ENCODE measurements at regions not wholly inside any gene's neighbourhood (a gene's known extent, or its start where the extent isn't known, plus 50 kb on each side); places are given as distances from the start of the nearest gene placed in this dataset.

- intact Hi-C loops (cut with DNase I), result no loop called here
- WGBS, result 87% methylated on average over 8 of the region's 8 CpGs
- Histone ChIP-seq H3K9me3 (no peaks in the 10 kb centered on the region), H3K4me1 (replicated peaks) (no peaks in the 10 kb centered on the region), H3K27ac (no peak overlapping the region), H3K4me3 (no peak overlapping the region), H3K27me3 (replicated peaks; ENCODE audit: insufficient read depth) (no peaks in the 10 kb centered on the region), H3K36me3 (no peaks in the 10 kb centered on the region)
- TF ChIP-seq POLR2AphosphoS5 (IDR thresholded peaks at IDR 0.05), result no peak
- no peak for TF ChIP-seq CTCF (IDR thresholded peaks at IDR 0.05)
- no peak for TF ChIP-seq POLR2A (IDR thresholded peaks at IDR 0.05)
- DNase-seq (ENCODE audit: low spot score), result no peak
These were observed 261.8 kb upstream of the IRX1 start for GRCh38 chr5:3333836-3334235.

GRCh38 chr5:3333105-3333504, 262.5 kb upstream of the IRX1 start:
- 93% methylated on average over 9 of the region's 9 CpGs for WGBS
- intact Hi-C loops (cut with DNase I), result no loop called here
- TF ChIP-seq POLR2A (IDR thresholded peaks at IDR 0.05) (no peak), CTCF (IDR thresholded peaks at IDR 0.05) (no peak), POLR2AphosphoS5 (IDR thresholded peaks at IDR 0.05) (no peak)
- Histone ChIP-seq H3K27me3 (replicated peaks; ENCODE audit: insufficient read depth) (no peaks in the 10 kb centered on the region), H3K4me1 (replicated peaks) (no peaks in the 10 kb centered on the region), H3K36me3 (no peaks in the 10 kb centered on the region), H3K9me3 (no peaks in the 10 kb centered on the region), H3K27ac (no peak overlapping the region), H3K4me3 (no peak overlapping the region)
- DNase-seq (ENCODE audit: low spot score), result no peak

GRCh38 chr5:3331819-3332218, 263.8 kb upstream of the IRX1 start:
- Histone ChIP-seq H3K9me3 (no peaks in the 10 kb centered on the region), H3K27me3 (replicated peaks; ENCODE audit: insufficient read depth) (no peaks in the 10 kb centered on the region), H3K4me3 (no peak overlapping the region), H3K4me1 (replicated peaks) (no peaks in the 10 kb centered on the region), H3K36me3 (no peaks in the 10 kb centered on the region), H3K27ac (no peak overlapping the region)
- no peak for DNase-seq (ENCODE audit: low spot score)
- TF ChIP-seq CTCF (IDR thresholded peaks at IDR 0.05), result no peak
- TF ChIP-seq POLR2AphosphoS5 (IDR thresholded peaks at IDR 0.05), result no peak
- TF ChIP-seq POLR2A (IDR thresholded peaks at IDR 0.05), result no peak
- 91% methylated on average over 6 of the region's 6 CpGs for WGBS
- intact Hi-C loops (cut with DNase I), result no loop called here

- TF ChIP-seq CTCF (IDR thresholded peaks at IDR 0.05) (no peak), POLR2AphosphoS5 (IDR thresholded peaks at IDR 0.05) (no peak), POLR2A (IDR thresholded peaks at IDR 0.05) (no peak)
- Histone ChIP-seq H3K4me3 (no peak overlapping the region), H3K9me3 (no peaks in the 10 kb centered on the region), H3K4me1 (replicated peaks) (peaks cover 4% of the 10 kb centered on the region), H3K27me3 (replicated peaks; ENCODE audit: insufficient read depth) (no peaks in the 10 kb centered on the region), H3K27ac (no peak overlapping the region), H3K36me3 (no peaks in the 10 kb centered on the region)
- intact Hi-C loops (cut with DNase I), result no loop called here
- DNase-seq (ENCODE audit: low spot score), result no peak
- 95% methylated on average over 6 of the region's 6 CpGs for WGBS
These were observed 265.2 kb upstream of the IRX1 start for GRCh38 chr5:3330442-3330841.

- Histone ChIP-seq H3K4me1 (replicated peaks) (peaks cover 6% of the 10 kb centered on the region), H3K27me3 (replicated peaks; ENCODE audit: insufficient read depth) (no peaks in the 10 kb centered on the region), H3K36me3 (no peaks in the 10 kb centered on the region), H3K27ac (no peak overlapping the region), H3K4me3 (no peak overlapping the region), H3K9me3 (no peaks in the 10 kb centered on the region)
- no peak for TF ChIP-seq POLR2A (IDR thresholded peaks at IDR 0.05)
- TF ChIP-seq POLR2AphosphoS5 (IDR thresholded peaks at IDR 0.05), result no peak
- TF ChIP-seq CTCF (IDR thresholded peaks at IDR 0.05), result no peak
- 82% methylated on average over 4 of the region's 4 CpGs for WGBS
- no peak for DNase-seq (ENCODE audit: low spot score)
- intact Hi-C loops (cut with DNase I), result no loop called here
These were observed 266.2 kb upstream of the IRX1 start for GRCh38 chr5:3329427-3329826.
